Activated T-cell treated with anti-CD3 and anti-CD28 coated beads for 4 hours (primary cell): ENCODE measurements at regions not wholly inside any gene's neighbourhood (a gene's known extent, or its start where the extent isn't known, plus 50 kb on each side); places are given as distances from the start of the nearest gene placed in this dataset.

Source experiments
- DNase-seq: peaks from one replicate; pipeline ENCODE4 v3.0.0-alpha.2; 2020

GRCh38 chr10:130571674-130572073 is 435.5 kb downstream of the GLRX3 start:
- DNase-seq: no peak

GRCh38 chr10:130573446-130573845 is 437.3 kb downstream of the GLRX3 start:
- no peak for DNase-seq

- DNase-seq: no peak
Measured at GRCh38 chr10:130575756-130576285, 439.6 kb downstream of the GLRX3 start.

GRCh38 chr10:130576427-130576826 is 440.2 kb downstream of the GLRX3 start:
- DNase-seq: no peak

GRCh38 chr10:130577039-130577438 is 440.8 kb downstream of the GLRX3 start:
- no peak for DNase-seq

- no peak for DNase-seq
Measured at GRCh38 chr10:130578532-130579289, 442.5 kb downstream of the GLRX3 start.

GRCh38 chr10:130579913-130580312 is 443.7 kb downstream of the GLRX3 start:
- no peak for DNase-seq

- no peak for DNase-seq
Measured at GRCh38 chr10:130580975-130581374, 444.8 kb downstream of the GLRX3 start.

GRCh38 chr10:130587718-130588117 is 451.5 kb downstream of the GLRX3 start:
- DNase-seq: no peak

GRCh38 chr10:130606001-130606405 is 469.8 kb downstream of the GLRX3 start:
- no peak for DNase-seq

- no peak for DNase-seq
Measured at GRCh38 chr10:130607366-130607765, 471.2 kb downstream of the GLRX3 start.

GRCh38 chr10:130611239-130611638 is 475.0 kb downstream of the GLRX3 start:
- no peak for DNase-seq

GRCh38 chr10:130615457-130615856 is 479.3 kb downstream of the GLRX3 start:
- DNase-seq: no peak

GRCh38 chr10:130617985-130618384 is 481.8 kb downstream of the GLRX3 start:
- DNase-seq: no peak

GRCh38 chr10:130618647-130619046 is 482.5 kb downstream of the GLRX3 start:
- no peak for DNase-seq

GRCh38 chr10:130621231-130621775 is 485.1 kb downstream of the GLRX3 start:
- no peak for DNase-seq

GRCh38 chr10:130623680-130624267 is 487.6 kb downstream of the GLRX3 start:
- no peak for DNase-seq

GRCh38 chr10:130627346-130628045 is 491.3 kb downstream of the GLRX3 start:
- no peak for DNase-seq

- no peak for DNase-seq
Measured at GRCh38 chr10:130630135-130630534, 493.9 kb downstream of the GLRX3 start.

GRCh38 chr10:130631142-130632096 is 495.2 kb downstream of the GLRX3 start:
- no peak for DNase-seq

- DNase-seq: no peak
Measured at GRCh38 chr10:130634816-130635215, 498.6 kb downstream of the GLRX3 start.

- no peak for DNase-seq
Measured at GRCh38 chr10:130635528-130635927, 499.3 kb downstream of the GLRX3 start.
